CD14-positive monocyte (primary cell): ENCODE measurements at regions not wholly inside any gene's neighbourhood (a gene's known extent, or its start where the extent isn't known, plus 50 kb on each side); places are given as distances from the start of the nearest gene placed in this dataset.

Source experiments
- DNase-seq, 3 donors: peaks; one replicate each; pipeline ENCODE4 v3.0.0-alpha.2; 2011 to 2022
- H2AFZ ChIP-seq: 2 replicates; pipeline ENCODE4 v1.6.0; 2012; ENCODE audit warnings: mild to moderate bottlenecking, low read depth, low read length, inconsistent platforms; ENCODE audit not compliant: insufficient read depth, poor library complexity, severe bottlenecking
- H3K27ac ChIP-seq, 2 donors: 1 replicate in 1 of 2; 2 replicates in 1 of 2; pipeline ENCODE4 v1.5.1; 2012 to 2013; ENCODE audit warnings: low read length in 2 of 2, control low read depth in 1 of 2, inconsistent platforms in 1 of 2, low read depth in 1 of 2, mild to moderate bottlenecking in 1 of 2
- H3K27me3 ChIP-seq, 2 donors: one replicate each; pipeline versions ENCODE4 v1.6.0 to v1.6.1; 2011 to 2013; ENCODE audit warnings: low read length in 2 of 2; ENCODE audit not compliant: control insufficient read depth in 2 of 2, insufficient read depth in 2 of 2
- H3K36me3 ChIP-seq, 2 donors: replicated peaks in 1 of 2; 1 replicate in 1 of 2; 2 replicates in 1 of 2; pipeline versions ENCODE4 v1.5.1 to v1.6.1; 2012 to 2013; ENCODE audit warnings: low read length in 2 of 2, control low read depth in 1 of 2, inconsistent platforms in 1 of 2, mild to moderate bottlenecking in 1 of 2; ENCODE audit not compliant: insufficient read depth in 2 of 2, control insufficient read depth in 1 of 2
- H3K4me1 ChIP-seq, 2 donors: 1 replicate in 1 of 2; 2 replicates in 1 of 2; pipeline versions ENCODE4 v1.5.1 to v1.6.1; 2012 to 2013; ENCODE audit warnings: low read length in 2 of 2, control low read depth in 1 of 2, inconsistent platforms in 1 of 2, mild to moderate bottlenecking in 1 of 2, moderate library complexity in 1 of 2; ENCODE audit not compliant: insufficient read depth in 2 of 2, control insufficient read depth in 1 of 2
- H3K4me2 ChIP-seq: replicated peaks from 2 replicates; pipeline ENCODE3; 2012; ENCODE audit warnings: low read length, moderate library complexity, mild to moderate bottlenecking; ENCODE audit not compliant: poor library complexity, severe bottlenecking; ENCODE audit errors: extremely low read depth
- H3K4me3 ChIP-seq, 3 experiments: fragments of 200-600 bp in 1 of 3; sonication (generic) in 1 of 3; replicated peaks in 1 of 3; 1 replicate in 2 of 3; 2 replicates in 1 of 3; pipeline ENCODE4 v1.5.1; 2011 to 2013; ENCODE audit warnings: low read length in 3 of 3, mild to moderate bottlenecking in 3 of 3, control low read depth in 2 of 3, low read depth in 2 of 3, inconsistent platforms in 1 of 3, moderate library complexity in 1 of 3
- H3K79me2 ChIP-seq: 2 replicates; pipeline ENCODE4 v1.6.0; 2012; ENCODE audit warnings: mild to moderate bottlenecking, control low read depth, inconsistent platforms, low read length, moderate library complexity; ENCODE audit not compliant: insufficient read depth
- H3K9ac ChIP-seq: 2 replicates; pipeline ENCODE4 v1.6.0; 2017; ENCODE audit warnings: low read length, mild to moderate bottlenecking; ENCODE audit not compliant: insufficient read depth, poor library complexity, severe bottlenecking
- H3K9me3 ChIP-seq, 2 donors: replicated peaks in 1 of 2; 1 replicate in 1 of 2; 2 replicates in 1 of 2; pipeline versions ENCODE4 v1.5.1 to v1.6.1; 2012 to 2013; ENCODE audit warnings: low read length in 2 of 2, control low read depth in 1 of 2; ENCODE audit not compliant: control insufficient read depth in 1 of 2, insufficient read depth in 1 of 2
- H4K20me1 ChIP-seq: 2 replicates; pipeline ENCODE4 v1.6.0; 2012; ENCODE audit warnings: mild to moderate bottlenecking, low read length, control low read depth, moderate library complexity; ENCODE audit not compliant: insufficient read depth
- H3K27ac Mint-ChIP-seq, 7 donors: one replicate each; pipeline ENCODE4 v1.8.0; 2020; ENCODE audit warnings: mild to moderate bottlenecking in 7 of 7, mixed read lengths in 7 of 7, moderate library complexity in 6 of 7, inconsistent platforms in 2 of 7
- H3K27me3 Mint-ChIP-seq, 3 donors: one replicate each; pipeline ENCODE4 v1.8.0; 2021 to 2022; ENCODE audit warnings: low read depth in 3 of 3, mild to moderate bottlenecking in 3 of 3, mixed read lengths in 3 of 3, moderate library complexity in 3 of 3, inconsistent platforms in 1 of 3
- H3K36me3 Mint-ChIP-seq, 2 donors: one replicate each; pipeline ENCODE4 v1.8.0; 2020; ENCODE audit warnings: mixed read lengths in 2 of 2, inconsistent platforms in 1 of 2, mild to moderate bottlenecking in 1 of 2
- H3K4me1 Mint-ChIP-seq: one replicate; pipeline ENCODE4 v1.8.0; 2020; ENCODE audit warnings: mild to moderate bottlenecking, mixed read lengths
- H3K4me3 Mint-ChIP-seq, 2 donors: one replicate each; pipeline ENCODE4 v1.8.0; 2020; ENCODE audit warnings: mild to moderate bottlenecking in 2 of 2, mixed read lengths in 2 of 2, moderate library complexity in 1 of 2
- H3K9me3 Mint-ChIP-seq, 7 donors: one replicate each; pipeline ENCODE4 v1.8.0; 2020 to 2022; ENCODE audit warnings: mixed read lengths in 7 of 7, mild to moderate bottlenecking in 6 of 7, moderate library complexity in 6 of 7, inconsistent platforms in 2 of 7
- WGBS: methylation state at CpG from one replicate; pipeline ENCODE4 v1.1.5; 2013; ENCODE audit warnings: missing lambda C conversion rate; ENCODE audit not compliant: insufficient coverage; 5-methylcytosine and 5-hydroxymethylcytosine counted together
- intact Hi-C, 2 donors: fragments of 100-400 bp; cut with micrococcal nuclease; formaldehyde crosslinking; loops; one replicate each; pipeline versions ENCODE4 v1.15.0 to v1.15.1; 2023
- TF ChIP-seq, protein P1 (sequence below): fragments of 200-600 bp; IDR thresholded peaks from one replicate; pipeline ENCODE4 v1.8.0; 2022; ENCODE audit warnings: antibody characterized with exemption, mild to moderate bottlenecking

DNA sequence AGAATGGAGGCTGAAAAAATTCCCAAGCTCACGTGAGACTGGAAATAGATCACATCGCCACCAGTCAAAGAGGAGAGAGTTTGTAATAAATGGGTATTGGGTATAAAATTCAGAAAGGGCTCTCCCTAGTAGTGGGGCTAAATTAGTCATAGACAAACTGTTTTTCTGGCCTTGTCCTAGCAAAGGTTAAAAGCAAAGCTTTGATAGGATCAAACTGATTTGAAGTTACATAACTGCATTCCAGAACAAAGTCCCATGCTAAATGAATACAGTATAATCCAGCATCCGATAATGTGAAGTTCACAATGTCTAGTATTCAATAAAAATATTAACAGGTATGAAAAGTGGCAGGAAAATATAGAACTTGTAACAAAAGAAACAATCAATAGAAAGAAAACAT, 149.8 kb upstream of the ATXN1 start:
- Histone ChIP-seq H3K79me2 (no peaks in the 10 kb centered on the region), H4K20me1 (no peaks in the 10 kb centered on the region), H3K9ac (no peak overlapping the region), H3K4me2 (no peak overlapping the region), H3K4me1 (peaks cover 0 to 7% of the 10 kb centered on the region in 2 donors), H3K9me3 (peaks cover 5 to 6% of the 10 kb centered on the region in 2 donors), H3K27ac (no peak overlapping the region), H3K36me3 (no peaks in the 10 kb centered on the region), H2AFZ (no peak overlapping the region), H3K27me3 (no peaks in the 10 kb centered on the region), H3K4me3 (no peak overlapping the region)
- Mint-ChIP-seq H3K36me3 (no peaks in the 10 kb centered on the region), H3K27ac (no peak overlapping the region), H3K4me3 (no peak overlapping the region), H3K9me3 (peaks cover 7 to 20% (median 14%) of the 10 kb centered on the region in 7 donors), H3K27me3 (peaks cover 0 to 4% (median 3%) of the 10 kb centered on the region in 3 donors), H3K4me1 (peaks cover 5% of the 10 kb centered on the region)
- intact Hi-C loops, result no loop called here
- 100% methylated on average over 1 of the region's 3 CpGs for WGBS
- DNase-seq, result no peak
- TF ChIP-seq, protein P1, sequence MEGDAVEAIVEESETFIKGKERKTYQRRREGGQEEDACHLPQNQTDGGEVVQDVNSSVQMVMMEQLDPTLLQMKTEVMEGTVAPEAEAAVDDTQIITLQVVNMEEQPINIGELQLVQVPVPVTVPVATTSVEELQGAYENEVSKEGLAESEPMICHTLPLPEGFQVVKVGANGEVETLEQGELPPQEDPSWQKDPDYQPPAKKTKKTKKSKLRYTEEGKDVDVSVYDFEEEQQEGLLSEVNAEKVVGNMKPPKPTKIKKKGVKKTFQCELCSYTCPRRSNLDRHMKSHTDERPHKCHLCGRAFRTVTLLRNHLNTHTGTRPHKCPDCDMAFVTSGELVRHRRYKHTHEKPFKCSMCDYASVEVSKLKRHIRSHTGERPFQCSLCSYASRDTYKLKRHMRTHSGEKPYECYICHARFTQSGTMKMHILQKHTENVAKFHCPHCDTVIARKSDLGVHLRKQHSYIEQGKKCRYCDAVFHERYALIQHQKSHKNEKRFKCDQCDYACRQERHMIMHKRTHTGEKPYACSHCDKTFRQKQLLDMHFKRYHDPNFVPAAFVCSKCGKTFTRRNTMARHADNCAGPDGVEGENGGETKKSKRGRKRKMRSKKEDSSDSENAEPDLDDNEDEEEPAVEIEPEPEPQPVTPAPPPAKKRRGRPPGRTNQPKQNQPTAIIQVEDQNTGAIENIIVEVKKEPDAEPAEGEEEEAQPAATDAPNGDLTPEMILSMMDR, result no peak

DNA sequence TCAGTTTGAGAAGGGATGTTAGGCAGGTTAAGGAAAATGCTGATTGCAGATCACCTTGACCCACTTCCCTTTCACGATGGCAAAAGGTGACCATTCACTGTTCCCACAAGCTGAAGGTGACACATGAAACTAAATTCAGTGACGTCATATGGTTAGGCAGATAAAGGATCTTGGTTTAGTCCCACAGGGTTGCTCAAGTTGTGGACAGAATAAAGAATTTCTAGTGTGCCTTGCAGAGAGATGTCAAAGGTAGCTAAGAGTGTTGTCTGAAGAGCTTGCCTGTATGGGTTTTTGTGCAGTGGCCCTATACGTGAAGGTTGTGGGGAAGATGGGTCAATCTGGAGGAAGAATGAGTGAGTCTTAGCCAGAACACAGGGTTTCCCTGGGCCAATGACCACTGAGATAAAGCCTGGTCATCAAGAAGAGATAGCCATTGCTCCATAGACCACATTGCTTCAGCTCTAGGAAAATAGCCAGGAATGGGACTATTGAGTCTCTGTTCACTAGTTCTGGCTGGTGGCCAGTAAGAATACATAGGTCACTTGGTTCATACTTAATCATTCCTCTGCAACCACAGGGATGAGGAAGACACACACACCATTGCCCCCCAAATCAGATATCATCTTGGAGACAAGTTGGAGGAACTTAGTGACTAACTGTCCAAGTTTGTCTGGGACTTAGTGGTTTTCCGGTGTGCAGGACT, 148.5 kb upstream of the ATXN1 start:
- H3K36me3 Mint-ChIP-seq, result peaks cover 0 to 2% of the 10 kb centered on the region in 2 donors
- no peak for DNase-seq
- TF ChIP-seq, protein P1, result no peak

More for the DNA sequence above, 148.5 kb upstream of the ATXN1 start:
- Histone ChIP-seq H3K4me3 (no peak overlapping the region), H3K36me3 (no peaks in the 10 kb centered on the region), H3K4me2 (no peak overlapping the region), H3K9me3 (peaks cover 5 to 6% of the 10 kb centered on the region in 2 donors), H2AFZ (no peak overlapping the region), H3K4me1 (peaks cover 0 to 7% of the 10 kb centered on the region in 2 donors), H3K27me3 (no peaks in the 10 kb centered on the region), H3K9ac (no peak overlapping the region), H3K79me2 (no peaks in the 10 kb centered on the region), H3K27ac (no peak overlapping the region), H4K20me1 (no peaks in the 10 kb centered on the region)
- WGBS, result 86% methylated on average over 2 of the region's 4 CpGs
- peaks cover 0 to 3% (median 2%) of the 10 kb centered on the region in 3 donors for H3K27me3 Mint-ChIP-seq
- intact Hi-C loops, result loop anchor here in 1 of 2 donors (10.0 kb wide), 2 partner anchors 55 to 135 kb away; no protein-coding TSS in a partner anchor
- peaks cover 7 to 20% (median 12%) of the 10 kb centered on the region in 7 donors for H3K9me3 Mint-ChIP-seq
- no peak overlapping the region for H3K27ac Mint-ChIP-seq
- H3K4me3 Mint-ChIP-seq, result no peak overlapping the region
- peaks cover 9% of the 10 kb centered on the region for H3K4me1 Mint-ChIP-seq
